Embryonic facial prominence (tissue), 1 donor: ENCODE measurements at regions not wholly inside any gene's neighbourhood (a gene's known extent, or its start where the extent isn't known, plus 50 kb on each side); places are given as distances from the start of the nearest gene placed in this dataset.
"Not testable (repeated sequence)": the region's sequence is repeated elsewhere in the genome, so short reads cannot be mapped to it uniquely, and the experiment has no call there.

ENCODE experiments used
- DNase-seq: peaks from one replicate; pipeline ENCODE4 v3.0.0-alpha.2; 2016; ENCODE audit errors: extremely low spot score

- DNase-seq: no peak
Measured at GRCh38 chr2:236632295-236633218, 62.9 kb downstream of the ACKR3 start.

GRCh38 chr2:236633219-236633570 lies 63.6 kb downstream of the ACKR3 start:
- DNase-seq: no peak

GRCh38 chr2:236633775-236634560 lies 64.3 kb downstream of the ACKR3 start:
- no peak for DNase-seq

GRCh38 chr2:236636261-236636660 lies 66.6 kb downstream of the ACKR3 start:
- DNase-seq: no peak

GRCh38 chr2:236636714-236637470 lies 67.3 kb downstream of the ACKR3 start:
- no peak for DNase-seq

- DNase-seq: no peak
Measured at GRCh38 chr2:236637686-236638569, 68.3 kb downstream of the ACKR3 start.

GRCh38 chr2:236638707-236639106 lies 69.1 kb downstream of the ACKR3 start:
- no peak for DNase-seq

- no peak for DNase-seq
Measured at GRCh38 chr2:236639461-236640235, 70.0 kb downstream of the ACKR3 start.

GRCh38 chr2:236641051-236641726 lies 71.6 kb downstream of the ACKR3 start:
- DNase-seq: no peak

- no peak for DNase-seq
Measured at GRCh38 chr2:236642125-236642524, 72.5 kb downstream of the ACKR3 start.

GRCh38 chr2:236642584-236643291 lies 73.1 kb downstream of the ACKR3 start:
- peak; percentile 25 for DNase-seq

- no peak for DNase-seq
Measured at GRCh38 chr2:236643480-236643879, 73.9 kb downstream of the ACKR3 start.

- no peak for DNase-seq
Measured at GRCh38 chr2:236644067-236644466, 74.4 kb downstream of the ACKR3 start.

GRCh38 chr2:236644502-236644911 lies 74.9 kb downstream of the ACKR3 start:
- no peak for DNase-seq

- DNase-seq: not testable (repeated sequence)
Measured at GRCh38 chr2:236645141-236645540, 75.5 kb downstream of the ACKR3 start.

- no peak for DNase-seq
Measured at GRCh38 chr2:236646441-236646840, 76.8 kb downstream of the ACKR3 start.

- DNase-seq: no peak
Measured at GRCh38 chr2:236646871-236647270, 77.2 kb downstream of the ACKR3 start.

- DNase-seq: no peak
Measured at GRCh38 chr2:236647621-236648020, 78.0 kb downstream of the ACKR3 start.

- no peak for DNase-seq
Measured at GRCh38 chr2:236653863-236654262, 84.2 kb downstream of the ACKR3 start.
